ENCODE measurements at regions not wholly inside any gene's neighbourhood (a gene's known extent, or its start where the extent isn't known, plus 50 kb on each side); places are given as distances from the start of the nearest gene placed in this dataset.
A peak's percentile ranks its signal among the peaks of the same experiment; 100 is the strongest.

- peak; percentile 27 to 97 (median 88) for TF ChIP-seq CTCF (IDR thresholded peaks at IDR 0.05)
- TF ChIP-seq POLR2A (IDR thresholded peaks at IDR 0.05) = no peak
These were observed 169.9 kb upstream of the AADAT start for GRCh38 chr4:170259631-170260153.

Measured in esophagus squamous epithelium (tissue), 4 donors.